Caki2 (cell line): ENCODE measurements at regions not wholly inside any gene's neighbourhood (a gene's known extent, or its start where the extent isn't known, plus 50 kb on each side); places are given as distances from the start of the nearest gene placed in this dataset.

Experiments
- DNase-seq: peaks from one replicate; pipeline ENCODE4 v3.0.0-alpha.2; 2015; ENCODE audit warnings: low read depth
- in situ Hi-C: cut with HindIII; loops from 2 replicates; pipeline ENCODE4 v1.10.0; 2016; ENCODE audit warnings: low sequenced_read_pairs, low pct_unique_long_range_greater_than_20kb, mixed read lengths

DNA sequence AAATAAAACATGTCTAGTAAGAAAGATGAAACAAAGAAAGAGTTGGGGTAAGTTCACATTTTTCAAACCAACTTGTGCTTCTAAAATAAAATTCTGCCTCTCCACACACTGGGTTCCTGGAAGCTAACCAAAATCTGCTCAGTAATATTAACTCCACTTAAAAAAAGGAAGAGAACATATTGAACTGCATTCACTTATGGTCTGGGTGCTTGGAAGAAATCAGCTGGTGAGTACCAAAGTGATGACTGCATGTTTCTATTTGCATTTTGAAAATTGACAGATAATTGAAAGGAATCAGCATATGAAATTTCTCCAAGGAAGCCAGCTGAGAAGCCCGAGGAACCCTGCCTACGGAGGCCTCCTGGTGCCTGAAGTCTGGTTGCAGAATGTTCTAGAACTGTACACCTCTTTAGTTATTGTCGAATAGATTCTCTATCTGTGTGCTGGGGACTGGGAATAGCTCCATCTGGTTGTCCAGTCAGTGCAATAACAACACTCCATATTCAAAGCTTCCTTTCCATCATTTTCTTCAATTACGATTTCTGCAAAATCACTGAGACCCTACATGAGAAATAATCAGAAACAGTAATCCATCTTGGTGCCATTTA is 836.1 kb downstream of the VRK1 start:
- no peak for DNase-seq
- in situ Hi-C loops = no loop called here

DNA sequence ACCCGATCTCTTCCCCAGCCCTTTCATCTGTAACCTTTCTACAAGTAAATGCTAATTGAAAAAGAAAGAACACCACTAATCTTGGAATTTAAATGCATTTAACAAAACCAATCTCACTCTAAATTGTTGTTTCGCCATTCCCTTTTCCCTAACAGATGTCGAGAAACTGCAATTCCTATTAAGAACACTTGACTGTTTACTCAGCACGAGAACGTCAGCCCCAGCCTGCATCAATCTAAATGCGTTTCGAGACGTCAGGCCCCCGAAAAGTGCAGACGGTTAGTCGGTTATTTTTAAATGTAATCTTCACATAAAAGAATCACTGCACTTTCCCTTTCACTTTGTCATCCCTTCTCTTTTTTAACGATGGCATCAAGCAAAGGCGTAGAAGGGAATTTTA is 837.6 kb downstream of the VRK1 start:
- no peak for DNase-seq
- in situ Hi-C loops = no loop called here

DNA sequence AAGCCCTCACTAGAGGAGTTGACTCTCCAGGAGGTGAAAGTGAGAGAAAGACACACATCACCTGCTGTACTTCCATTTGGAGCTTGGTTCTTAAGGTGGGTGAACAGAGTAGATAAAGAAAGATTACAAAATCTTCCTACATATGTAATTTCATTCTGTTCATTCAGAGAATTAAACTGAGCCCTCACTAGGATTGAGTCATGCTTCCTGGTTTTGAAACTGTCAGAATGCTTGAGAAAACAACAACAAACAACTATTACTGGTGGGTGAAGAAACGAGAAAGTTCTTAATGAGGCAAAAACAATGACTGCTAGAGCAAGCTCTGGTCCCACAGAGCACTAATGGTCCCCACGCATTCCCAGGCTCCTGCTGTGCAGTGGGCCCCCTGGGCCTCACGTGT is 841.7 kb downstream of the VRK1 start:
- in situ Hi-C loops = no loop called here
- DNase-seq = no peak

DNA sequence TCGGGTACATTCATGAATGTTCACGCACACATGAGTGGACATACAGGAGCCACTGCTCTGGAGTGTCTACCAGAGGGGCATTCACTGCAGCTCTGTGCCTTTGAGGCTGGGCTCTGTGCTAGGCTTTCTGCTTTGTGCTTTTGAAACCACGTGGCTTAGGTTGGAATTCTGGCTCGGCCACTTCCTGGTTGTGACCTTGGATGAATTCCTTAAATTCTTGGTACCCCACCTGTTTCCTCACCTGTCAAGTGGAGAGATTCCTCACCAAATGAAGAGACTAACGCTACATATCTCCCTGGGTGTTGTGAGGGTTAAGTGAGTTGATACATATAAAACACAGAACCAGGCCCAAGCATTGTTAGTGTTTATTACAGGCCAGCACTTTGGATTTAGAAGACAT is 842.8 kb downstream of the VRK1 start:
- in situ Hi-C loops = no loop called here
- DNase-seq = no peak

DNA sequence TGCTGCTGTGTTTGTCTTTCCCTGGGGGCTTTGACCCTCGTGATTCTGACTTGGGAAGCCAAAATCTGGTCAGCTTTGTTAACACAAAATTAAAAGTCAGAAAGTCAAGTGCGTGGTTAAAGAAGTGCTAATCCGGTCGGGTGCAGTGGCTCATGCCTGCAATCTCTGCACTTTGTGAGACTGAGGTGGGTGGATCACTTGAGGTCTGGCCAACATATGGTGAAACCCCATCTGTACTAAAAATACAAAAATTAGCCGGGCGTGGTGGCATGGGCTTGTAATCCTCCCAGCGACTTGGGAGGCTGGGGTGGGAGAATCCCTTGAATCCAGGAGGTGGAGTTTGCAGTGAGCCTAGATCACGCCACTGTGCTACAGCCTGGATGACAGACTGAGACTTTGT is 844.6 kb downstream of the VRK1 start:
- no peak for DNase-seq
- in situ Hi-C loops = no loop called here

DNA sequence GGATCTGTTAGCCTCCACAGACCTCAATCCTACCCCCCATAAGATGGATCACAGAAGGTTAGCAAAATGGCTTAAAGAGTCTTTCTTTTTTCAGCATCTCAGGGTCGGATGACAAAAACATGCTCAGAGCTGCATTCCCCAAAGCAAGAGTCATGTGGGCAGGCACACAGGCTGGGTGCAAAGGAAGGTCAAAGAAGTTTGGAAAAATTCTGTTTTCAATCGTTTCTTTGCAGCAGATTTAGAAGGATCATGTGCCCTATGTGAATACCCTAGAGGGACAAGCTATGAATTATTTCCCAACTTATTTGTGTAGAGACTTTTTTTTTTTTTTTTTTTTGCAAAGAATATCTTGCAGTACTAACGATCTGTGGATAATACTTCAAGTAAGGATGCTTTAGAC is 845.4 kb downstream of the VRK1 start:
- in situ Hi-C loops = no loop called here
- no peak for DNase-seq

DNA sequence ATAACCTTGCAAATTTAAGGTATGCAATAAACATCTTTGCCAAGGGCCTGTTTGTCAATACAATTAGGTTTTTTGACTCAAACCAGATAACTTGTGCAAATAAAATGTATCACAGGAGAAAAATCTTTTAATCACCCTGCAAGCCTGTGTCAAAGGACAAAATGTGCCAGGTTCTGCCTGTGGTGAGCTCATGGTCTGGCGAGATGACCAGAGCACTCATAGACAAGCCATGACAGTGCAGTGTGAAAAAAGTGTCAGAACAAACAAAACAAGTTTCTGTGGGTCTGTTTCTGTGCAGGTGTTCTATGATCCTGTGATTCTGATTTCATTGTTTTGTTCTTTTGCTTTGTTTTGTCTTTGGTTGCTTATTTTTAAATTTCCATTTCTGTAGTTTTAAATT is 847.2 kb downstream of the VRK1 start:
- DNase-seq = no peak
- in situ Hi-C loops = no loop called here

DNA sequence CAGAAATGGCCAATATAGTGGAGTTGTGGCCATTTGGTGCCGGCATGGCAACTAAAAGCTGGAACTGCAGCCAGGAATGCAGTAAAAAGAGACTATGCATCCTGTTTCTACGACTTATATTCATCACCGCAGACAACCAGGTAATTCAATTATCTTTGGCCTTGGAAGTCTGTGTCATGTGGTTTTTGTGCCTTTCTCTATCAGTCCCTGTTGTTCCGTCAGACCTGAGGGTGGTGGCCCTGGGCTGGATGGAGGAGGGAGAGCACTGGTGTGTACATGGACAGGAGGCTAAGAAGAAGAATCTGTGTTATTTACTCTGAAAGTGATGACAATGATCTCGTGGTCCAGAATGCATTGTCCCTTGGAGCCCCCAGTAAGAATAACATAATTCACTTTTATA is 852.6 kb downstream of the VRK1 start:
- in situ Hi-C loops = no loop called here

DNA sequence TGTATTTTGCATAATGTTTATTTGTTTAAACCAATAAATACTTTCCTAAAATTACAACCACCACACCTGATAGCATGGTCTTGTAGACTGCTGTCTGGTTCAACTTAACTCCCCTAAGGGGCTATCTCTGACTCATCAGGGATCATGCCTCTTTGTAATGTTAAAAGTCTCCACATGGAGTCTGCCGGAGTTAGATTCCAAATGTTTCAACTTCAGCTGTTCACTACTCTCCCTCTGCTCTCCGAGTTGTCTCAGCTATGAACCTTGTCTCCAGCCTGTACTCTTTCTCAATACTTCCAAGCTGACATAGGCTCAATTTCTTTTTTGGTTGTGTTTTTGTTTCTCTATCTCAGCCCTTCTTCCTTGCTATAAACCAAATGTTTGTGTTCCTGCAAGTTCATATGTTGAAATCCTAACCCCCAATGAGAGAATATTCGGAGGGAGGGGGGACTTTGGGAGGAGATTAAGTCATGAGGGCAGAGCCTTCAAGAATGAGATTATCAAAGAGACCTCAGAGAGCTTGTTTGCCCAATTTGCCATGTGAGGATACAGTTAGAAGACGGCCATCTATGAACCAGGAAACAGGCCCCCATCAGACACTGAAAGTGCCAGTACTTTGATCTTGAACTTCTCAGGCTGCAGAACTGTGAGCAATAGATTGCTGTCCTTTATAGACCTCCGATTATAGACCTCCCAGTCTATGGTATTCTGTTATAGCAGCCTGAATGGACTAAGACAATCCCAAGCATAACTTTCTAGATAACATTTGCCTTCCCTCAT is 858.2 kb downstream of the VRK1 start:
- in situ Hi-C loops = no loop called here
- DNase-seq = no peak

More for the DNA sequence above, 852.6 kb downstream of the VRK1 start:
- no peak for DNase-seq

DNA sequence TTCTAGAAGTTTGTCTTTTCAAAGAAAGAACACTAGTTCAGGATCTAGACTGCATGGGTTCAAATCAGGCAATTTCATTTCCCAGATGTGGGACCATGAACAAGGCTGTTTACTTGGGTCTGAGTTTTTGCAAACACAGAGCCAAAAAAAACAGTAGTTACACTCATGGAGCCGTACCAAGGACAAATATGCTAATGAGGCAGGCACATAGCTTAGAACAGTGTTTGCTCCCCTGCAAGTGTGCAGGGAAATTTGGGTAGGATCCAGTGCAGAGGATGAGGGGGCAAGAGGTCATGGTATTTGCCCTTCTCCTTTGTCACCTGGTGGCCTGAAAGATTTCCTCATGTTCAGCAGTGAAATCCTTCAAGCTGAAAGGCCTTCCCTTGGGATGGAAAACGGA is 860.4 kb downstream of the VRK1 start:
- in situ Hi-C loops = no loop called here
- no peak for DNase-seq

DNA sequence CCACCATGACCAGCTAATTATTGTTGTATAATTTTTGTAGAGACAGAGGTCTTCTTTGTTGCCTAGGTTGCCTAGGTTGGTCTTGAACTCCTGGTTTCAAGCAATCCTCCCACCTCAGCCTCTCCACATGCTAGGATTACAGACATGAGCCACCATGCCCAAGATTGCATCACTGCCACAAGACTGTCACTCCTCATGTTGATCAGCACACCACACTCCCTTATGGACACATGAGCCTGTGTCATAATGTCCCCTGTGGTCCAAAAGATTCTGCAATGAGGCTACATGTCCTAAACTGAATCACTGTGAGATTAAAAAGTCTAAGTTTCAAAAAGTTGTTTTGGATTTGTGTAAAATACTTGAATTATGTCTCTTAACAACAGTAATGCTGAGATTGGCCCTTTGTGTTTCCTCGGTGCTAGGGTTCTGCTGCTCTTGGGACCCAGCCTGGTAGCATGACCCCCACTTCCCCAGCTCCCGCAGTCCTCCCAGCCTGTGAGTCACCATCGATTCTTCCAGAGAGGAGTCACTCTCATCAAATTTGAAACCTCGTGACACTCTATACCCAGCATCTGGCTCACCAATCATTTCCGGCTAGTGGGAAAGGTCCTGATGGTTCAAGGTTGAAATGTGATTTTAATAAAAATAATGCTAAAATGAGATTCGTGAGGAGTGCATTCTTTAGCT is 890.9 kb downstream of the VRK1 start:
- no peak for DNase-seq
- in situ Hi-C loops = no loop called here

DNA sequence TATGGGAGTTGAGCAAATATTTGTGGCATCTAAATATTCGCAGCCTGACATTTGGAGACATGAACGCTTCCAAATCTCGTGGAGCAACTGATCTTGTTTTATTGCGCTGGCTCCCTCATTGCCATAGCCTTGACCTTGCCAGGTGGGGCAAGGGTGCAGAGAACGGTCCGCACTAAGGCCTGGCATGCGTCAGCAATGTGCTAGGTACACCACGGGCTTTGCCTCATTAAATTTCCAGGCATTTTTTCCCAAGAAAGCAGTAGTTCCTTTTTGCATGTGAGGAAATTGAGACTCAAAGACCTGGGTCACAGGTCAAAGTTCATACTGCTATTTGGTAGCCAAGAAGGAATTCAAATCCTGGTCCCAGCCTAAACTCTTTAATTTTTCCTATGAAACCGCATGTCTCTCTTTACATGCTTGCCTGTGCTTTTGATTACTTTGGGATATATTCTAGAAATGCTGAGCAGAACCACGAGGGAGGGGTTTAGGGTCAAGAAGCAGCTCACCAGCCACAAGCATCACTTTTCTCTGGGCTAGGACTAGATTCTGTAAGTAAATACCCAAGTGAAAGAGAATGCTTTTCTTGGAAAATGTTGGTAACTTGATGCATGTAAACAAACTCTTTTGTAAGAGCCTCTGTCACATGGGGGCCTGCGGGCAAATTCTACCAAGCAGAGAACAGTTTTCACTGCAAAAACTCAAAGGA is 891.6 kb downstream of the VRK1 start:
- in situ Hi-C loops = no loop called here
- no peak for DNase-seq

DNA sequence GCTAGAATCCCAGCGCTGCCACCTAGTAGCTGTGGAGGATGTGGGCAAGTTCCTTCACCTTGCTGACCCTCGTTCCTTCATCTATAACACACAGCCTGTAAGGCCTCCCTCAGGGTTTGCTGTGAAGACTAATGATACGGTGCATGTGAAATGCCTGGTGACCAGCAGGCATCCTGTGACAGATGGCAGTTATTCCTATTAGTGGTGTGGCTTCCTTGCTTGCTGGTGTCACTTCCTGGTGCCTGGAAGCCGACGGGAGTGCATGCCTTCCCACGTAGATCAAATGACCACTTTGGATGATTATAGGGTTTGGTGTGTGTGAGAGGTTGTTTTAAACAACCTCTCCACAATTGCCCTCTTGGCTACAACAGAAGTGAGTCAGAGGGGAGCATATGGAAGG is 894.9 kb downstream of the VRK1 start:
- in situ Hi-C loops = no loop called here

DNA sequence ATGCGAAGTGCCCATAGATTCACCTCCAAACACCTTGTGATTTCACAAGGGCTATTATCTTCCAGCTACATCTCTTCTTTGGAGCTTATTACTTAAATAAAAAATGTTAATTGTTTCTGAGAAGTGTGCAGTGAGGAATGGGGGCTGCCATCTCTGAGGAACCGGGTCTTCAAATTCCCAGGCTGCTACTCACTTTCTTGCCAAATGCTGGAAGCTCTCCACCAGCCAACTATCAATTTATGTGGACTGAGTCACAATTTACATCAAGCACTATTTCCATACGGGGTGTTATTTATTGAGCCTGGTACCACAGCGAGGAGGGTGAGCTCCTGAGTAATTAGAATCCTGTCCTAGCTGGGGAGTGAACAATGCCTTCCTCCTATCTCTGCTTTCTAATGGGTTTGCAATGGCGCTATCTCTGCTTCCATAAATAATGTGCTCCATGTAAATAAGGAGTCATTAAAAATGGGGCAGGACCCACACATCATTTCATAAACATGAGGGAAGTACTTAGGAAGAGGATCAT is 898.3 kb downstream of the VRK1 start:
- DNase-seq = no peak
- in situ Hi-C loops = no loop called here

More for the DNA sequence above, 894.9 kb downstream of the VRK1 start:
- no peak for DNase-seq

DNA sequence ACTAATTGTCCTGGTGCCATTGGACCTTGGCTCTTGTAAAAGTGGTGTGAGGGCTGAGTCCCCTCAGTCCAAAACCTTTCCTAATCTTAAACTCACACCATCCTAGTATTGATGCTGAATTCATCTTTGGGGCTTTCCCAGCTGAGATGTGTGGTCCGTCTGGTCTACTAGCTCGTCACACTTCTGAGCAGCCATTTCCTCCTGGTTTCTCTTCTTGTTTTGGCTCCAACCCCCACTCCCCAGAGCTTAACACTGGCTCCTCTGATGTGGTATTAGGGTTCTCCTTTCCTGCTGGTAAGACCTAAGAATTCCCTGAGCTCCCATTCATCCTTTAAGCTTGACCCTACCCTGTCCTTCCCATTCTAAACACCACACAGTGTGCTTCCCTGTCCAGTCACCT is 900.6 kb downstream of the VRK1 start:
- DNase-seq = no peak
- in situ Hi-C loops = no loop called here

DNA sequence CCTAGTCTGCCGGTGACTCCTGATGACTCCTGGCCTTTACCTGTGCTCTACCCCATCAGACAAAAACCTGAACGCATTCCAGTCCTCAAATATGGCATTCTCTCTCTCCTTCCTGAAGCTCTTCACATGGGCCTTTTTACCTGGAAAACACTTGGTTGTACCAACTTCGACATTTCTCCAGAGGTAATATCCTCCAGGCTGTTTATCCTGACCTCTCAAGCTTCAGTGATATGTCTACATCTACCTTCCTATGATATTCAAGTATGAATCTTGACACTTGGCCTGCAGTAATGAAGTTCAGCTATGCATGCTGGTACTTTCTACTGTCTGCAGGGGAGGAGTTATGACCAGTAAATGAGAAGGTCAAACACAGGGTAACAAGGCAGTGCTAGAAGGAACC is 901.8 kb downstream of the VRK1 start:
- no peak for DNase-seq

DNA sequence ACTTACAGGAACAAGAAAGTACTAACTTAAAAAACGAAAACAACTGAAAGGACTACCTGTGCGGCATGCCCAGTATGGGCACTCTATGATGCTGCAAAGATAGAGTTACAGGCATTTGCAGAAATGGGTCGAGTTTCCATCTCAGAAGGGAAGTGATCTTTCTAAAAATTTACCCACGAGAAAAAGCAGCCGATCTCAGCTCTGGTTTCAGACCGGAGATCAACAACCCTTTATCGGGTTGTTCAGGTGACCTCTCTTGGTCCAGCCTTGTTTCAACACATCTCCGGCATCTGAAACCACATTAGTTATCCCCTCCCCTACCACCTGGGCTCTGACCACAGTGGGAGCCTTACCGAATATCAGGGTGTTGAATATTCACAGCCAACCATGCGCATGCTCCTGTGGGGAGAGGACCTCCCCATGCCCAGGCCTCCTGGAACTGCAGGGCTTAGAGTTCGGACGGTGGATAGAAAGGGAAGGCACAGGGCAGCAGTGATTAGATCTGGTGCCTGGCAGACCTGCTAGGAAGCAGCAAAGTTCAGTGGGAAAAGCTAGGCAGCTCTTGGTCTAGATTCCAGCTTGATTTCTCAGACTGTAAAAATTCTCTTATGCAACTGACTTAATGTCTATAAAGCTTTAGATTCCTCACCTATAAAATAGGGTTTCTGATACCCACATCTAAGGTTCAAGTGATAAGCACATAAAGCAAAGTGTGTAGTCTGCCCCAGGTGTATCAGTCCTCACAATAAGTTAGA is 906.0 kb downstream of the VRK1 start:
- no peak for DNase-seq
- in situ Hi-C loops = no loop called here

More for the DNA sequence above, 901.8 kb downstream of the VRK1 start:
- in situ Hi-C loops = no loop called here

DNA sequence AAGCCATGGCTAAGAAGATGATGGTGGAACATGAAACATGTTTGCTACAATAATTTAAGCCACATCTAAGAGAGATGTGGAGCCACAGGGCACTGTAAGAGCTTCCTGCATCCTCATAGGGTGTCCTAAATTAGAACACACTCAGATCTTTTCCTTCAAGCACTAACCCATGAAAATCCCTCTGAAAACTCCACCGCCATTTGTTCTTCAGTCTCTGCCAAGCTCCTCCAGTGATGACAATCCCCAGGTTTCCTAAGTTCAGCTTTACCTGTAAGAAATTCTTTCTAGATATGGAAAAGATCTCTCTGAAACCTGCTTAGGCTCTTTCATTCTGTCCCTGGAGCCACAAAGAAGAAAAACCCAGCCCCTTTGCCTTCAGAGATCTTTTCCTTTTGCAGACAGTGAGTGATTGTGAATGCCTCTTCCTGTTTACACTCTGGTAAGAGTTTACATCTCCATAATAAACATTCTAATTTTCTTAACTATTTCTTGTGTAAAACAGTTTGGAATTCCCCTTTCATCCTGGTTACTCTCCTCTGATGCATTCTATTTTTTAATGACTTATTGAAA is 907.2 kb downstream of the VRK1 start:
- DNase-seq = no peak
- in situ Hi-C loops = no loop called here
